Gastrocnemius medialis (tissue), 4 donors: ENCODE measurements at regions not wholly inside any gene's neighbourhood (a gene's known extent, or its start where the extent isn't known, plus 50 kb on each side); places are given as distances from the start of the nearest gene placed in this dataset.

Experiments used
- ATAC-seq, 2 donors: fragments of 150-250 bp; one replicate each; pipeline ENCODE4 v1.9.1; 2016
- DNase-seq, 2 donors: peaks; one replicate each; pipeline ENCODE4 v3.0.0-alpha.2; 2019
- H3K27ac ChIP-seq, 4 donors: fragments of 200-600 bp; sonication (generic); 1 replicate in 1 of 4; 2 replicates in 3 of 4; pipeline ENCODE4 v1.5.1; 2016 to 2018; ENCODE audit warnings: mild to moderate bottlenecking in 2 of 4, moderate library complexity in 1 of 4
- H3K27me3 ChIP-seq, 3 donors: fragments of 200-600 bp; sonication (generic) in 2 of 3; 1 replicate in 1 of 3; 2 replicates in 2 of 3; pipeline versions ENCODE4 v1.5.1 to v1.6.0; 2016 to 2019; ENCODE audit warnings: mild to moderate bottlenecking in 1 of 3, moderate library complexity in 1 of 3
- H3K36me3 ChIP-seq, 2 donors: fragments of 200-600 bp; sonication (generic) in 1 of 2; one replicate each; pipeline ENCODE4 v1.5.1; 2017 to 2018
- H3K4me1 ChIP-seq, 2 donors: fragments of 200-600 bp; sonication (generic) in 1 of 2; one replicate each; pipeline ENCODE4 v1.5.1; 2016 to 2017; ENCODE audit warnings: mild to moderate bottlenecking in 2 of 2
- H3K4me3 ChIP-seq, 4 donors: fragments of 200-600 bp; sonication (generic) in 3 of 4; 1 replicate in 1 of 4; 2 replicates in 3 of 4; pipeline ENCODE4 v1.5.1; 2016 to 2019; ENCODE audit warnings: mild to moderate bottlenecking in 2 of 4
- H3K9me3 ChIP-seq, 3 donors: fragments of 200-600 bp; sonication (generic) in 2 of 3; 1 replicate in 1 of 3; 2 replicates in 2 of 3; pipeline ENCODE4 v1.5.1; 2016 to 2019
- CTCF ChIP-seq, 5 experiments: fragments of 450-650 bp in 3 of 5; fragments of 200-600 bp in 2 of 5; sonication (generic) in 2 of 5; IDR thresholded peaks in 4 of 5; conservative IDR thresholded peaks in 1 of 5; 1 replicate in 4 of 5; 2 replicates in 1 of 5; pipeline ENCODE4 v1.5.1; 2016 to 2019; ENCODE audit warnings: antibody characterized with exemption in 5 of 5, mild to moderate bottlenecking in 3 of 5, moderate library complexity in 3 of 5
- POLR2A ChIP-seq, 2 donors: fragments of 450-650 bp; IDR thresholded peaks; one replicate each; pipeline ENCODE4 v1.6.1; 2017; ENCODE audit warnings: antibody characterized with exemption in 2 of 2, mild to moderate bottlenecking in 2 of 2, moderate library complexity in 2 of 2
- in situ Hi-C, 4 donors: fragments of 200-750 bp; cut with MboI; loops; one replicate each; pipeline versions ENCODE4 v1.15.0 to v1.8.0; 2017; ENCODE audit warnings: low sequenced_read_pairs in 4 of 4
- intact Hi-C: fragments of 100-400 bp; cut with DNase I; formaldehyde crosslinking; loops from one replicate; pipeline ENCODE4 v1.15.1; 2023; ENCODE audit warnings: low total_unique reads

- DNase-seq (no peak), ATAC-seq (no peak)
- H3K27me3 ChIP-seq, result no peaks in the 10 kb centered on the region
- no peak overlapping the region for H3K4me3 ChIP-seq
- no peaks in the 10 kb centered on the region for H3K4me1 ChIP-seq
- H3K36me3 ChIP-seq, result no peaks in the 10 kb centered on the region
- H3K9me3 ChIP-seq, result no peaks in the 10 kb centered on the region
- in situ Hi-C loops (loop anchor here in 3 of 4 donors (25.0 kb wide), 2 partner anchors 637 to 787 kb away; no protein-coding TSS in a partner anchor), intact Hi-C loops (no loop called here)
- TF ChIP-seq CTCF (IDR thresholded peaks at IDR 0.05 in 4 of 5, conservative IDR thresholded peaks at IDR 0.05 in 1 of 5), result no peak
- no peak for TF ChIP-seq POLR2A (IDR thresholded peaks at IDR 0.05)
- no peak overlapping the region for H3K27ac ChIP-seq
Measured at GRCh38 chr14:53549956-53550355, 396.8 kb upstream of the DDHD1 start.

- TF ChIP-seq CTCF (IDR thresholded peaks at IDR 0.05 in 4 of 5, conservative IDR thresholded peaks at IDR 0.05 in 1 of 5), result no peak
- no peak for TF ChIP-seq POLR2A (IDR thresholded peaks at IDR 0.05)
- in situ Hi-C loops (loop anchor here in 3 of 4 donors (25.0 kb wide), 2 partner anchors 640 to 790 kb away; no protein-coding TSS in a partner anchor), intact Hi-C loops (no loop called here)
- H3K9me3 ChIP-seq, result no peaks in the 10 kb centered on the region
- H3K4me1 ChIP-seq, result peaks cover 4% of the 10 kb centered on the region in 2 donors
- no peaks in the 10 kb centered on the region for H3K36me3 ChIP-seq
- no peak for ATAC-seq
- H3K27ac ChIP-seq, result no peak overlapping the region
- H3K4me3 ChIP-seq, result no peak overlapping the region
- no peak for DNase-seq
- H3K27me3 ChIP-seq, result no peaks in the 10 kb centered on the region
Measured at GRCh38 chr14:53547593-53547992, 394.5 kb upstream of the DDHD1 start.

- no peaks in the 10 kb centered on the region for H3K27me3 ChIP-seq
- no peak for ATAC-seq
- DNase-seq, result no peak
- H3K4me3 ChIP-seq, result no peak overlapping the region
- no peak overlapping the region for H3K27ac ChIP-seq
- no peak for TF ChIP-seq POLR2A (IDR thresholded peaks at IDR 0.05)
- no peak for TF ChIP-seq CTCF (IDR thresholded peaks at IDR 0.05 in 4 of 5, conservative IDR thresholded peaks at IDR 0.05 in 1 of 5)
- H3K9me3 ChIP-seq, result no peaks in the 10 kb centered on the region
- peaks cover 4 to 6% of the 10 kb centered on the region in 2 donors for H3K4me1 ChIP-seq
- in situ Hi-C loops (loop anchor here in 3 of 4 donors (25.0 kb wide), 2 partner anchors 642 to 792 kb away; no protein-coding TSS in a partner anchor), intact Hi-C loops (no loop called here)
- no peaks in the 10 kb centered on the region for H3K36me3 ChIP-seq
Measured at GRCh38 chr14:53545217-53545616, 392.1 kb upstream of the DDHD1 start.

GRCh38 chr14:53542732-53543131 lies 389.6 kb upstream of the DDHD1 start:
- ATAC-seq (no peak), DNase-seq (no peak)
- in situ Hi-C loops, result loop anchor here in 3 of 4 donors (25.0 kb wide), 2 partner anchors 645 to 795 kb away; no protein-coding TSS in a partner anchor
- no peaks in the 10 kb centered on the region for H3K27me3 ChIP-seq
- TF ChIP-seq CTCF (IDR thresholded peaks at IDR 0.05 in 4 of 5, conservative IDR thresholded peaks at IDR 0.05 in 1 of 5) (no peak), POLR2A (IDR thresholded peaks at IDR 0.05) (no peak)
- intact Hi-C loops, result no loop called here
- no peak overlapping the region for H3K4me3 ChIP-seq
- H3K4me1 ChIP-seq, result peaks cover 4 to 10% of the 10 kb centered on the region in 2 donors
- no peaks in the 10 kb centered on the region for H3K36me3 ChIP-seq
- H3K9me3 ChIP-seq, result no peaks in the 10 kb centered on the region
- H3K27ac ChIP-seq, result no peak overlapping the region

- peaks cover 4 to 15% of the 10 kb centered on the region in 2 donors for H3K4me1 ChIP-seq
- in situ Hi-C loops, result loop anchor here in 3 of 4 donors (25.0 kb wide), 2 partner anchors 646 to 796 kb away; no protein-coding TSS in a partner anchor
- DNase-seq, result no peak
- TF ChIP-seq POLR2A (IDR thresholded peaks at IDR 0.05), result no peak
- no peak for TF ChIP-seq CTCF (IDR thresholded peaks at IDR 0.05 in 4 of 5, conservative IDR thresholded peaks at IDR 0.05 in 1 of 5)
- H3K36me3 ChIP-seq, result no peaks in the 10 kb centered on the region
- no peak for ATAC-seq
- no peak overlapping the region for H3K4me3 ChIP-seq
- H3K9me3 ChIP-seq, result no peaks in the 10 kb centered on the region
- H3K27ac ChIP-seq, result no peak overlapping the region
- no peaks in the 10 kb centered on the region for H3K27me3 ChIP-seq
- intact Hi-C loops, result no loop called here
Measured at GRCh38 chr14:53541411-53541810, 388.3 kb upstream of the DDHD1 start.
